ENCODE measurements at regions not wholly inside any gene's neighbourhood (a gene's known extent, or its start where the extent isn't known, plus 50 kb on each side); places are given as distances from the start of the nearest gene placed in this dataset.

DNA sequence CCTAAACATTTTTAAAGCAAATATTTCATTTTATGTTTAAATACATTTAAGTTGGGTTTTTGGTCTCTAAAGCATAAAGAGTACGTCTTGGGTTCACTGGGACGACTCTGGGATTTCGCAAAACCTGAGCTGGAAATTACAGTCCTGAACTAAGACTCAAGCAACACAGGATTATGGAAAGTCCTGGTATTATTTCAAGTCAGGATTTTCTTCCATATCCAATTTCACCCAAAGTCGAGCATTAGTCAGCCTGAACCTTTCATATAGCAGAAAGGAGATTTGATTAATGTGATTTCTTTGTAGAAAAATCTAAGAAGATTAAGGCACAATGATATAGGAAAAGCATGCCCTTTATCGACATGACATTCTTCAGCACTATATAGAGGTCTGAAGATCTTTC, 100.0 kb downstream of the MTERF1 start:
- TF ChIP-seq, protein P1, sequence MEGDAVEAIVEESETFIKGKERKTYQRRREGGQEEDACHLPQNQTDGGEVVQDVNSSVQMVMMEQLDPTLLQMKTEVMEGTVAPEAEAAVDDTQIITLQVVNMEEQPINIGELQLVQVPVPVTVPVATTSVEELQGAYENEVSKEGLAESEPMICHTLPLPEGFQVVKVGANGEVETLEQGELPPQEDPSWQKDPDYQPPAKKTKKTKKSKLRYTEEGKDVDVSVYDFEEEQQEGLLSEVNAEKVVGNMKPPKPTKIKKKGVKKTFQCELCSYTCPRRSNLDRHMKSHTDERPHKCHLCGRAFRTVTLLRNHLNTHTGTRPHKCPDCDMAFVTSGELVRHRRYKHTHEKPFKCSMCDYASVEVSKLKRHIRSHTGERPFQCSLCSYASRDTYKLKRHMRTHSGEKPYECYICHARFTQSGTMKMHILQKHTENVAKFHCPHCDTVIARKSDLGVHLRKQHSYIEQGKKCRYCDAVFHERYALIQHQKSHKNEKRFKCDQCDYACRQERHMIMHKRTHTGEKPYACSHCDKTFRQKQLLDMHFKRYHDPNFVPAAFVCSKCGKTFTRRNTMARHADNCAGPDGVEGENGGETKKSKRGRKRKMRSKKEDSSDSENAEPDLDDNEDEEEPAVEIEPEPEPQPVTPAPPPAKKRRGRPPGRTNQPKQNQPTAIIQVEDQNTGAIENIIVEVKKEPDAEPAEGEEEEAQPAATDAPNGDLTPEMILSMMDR (IDR thresholded peaks at IDR 0.05): no peak
- TF ChIP-seq, protein P2, sequence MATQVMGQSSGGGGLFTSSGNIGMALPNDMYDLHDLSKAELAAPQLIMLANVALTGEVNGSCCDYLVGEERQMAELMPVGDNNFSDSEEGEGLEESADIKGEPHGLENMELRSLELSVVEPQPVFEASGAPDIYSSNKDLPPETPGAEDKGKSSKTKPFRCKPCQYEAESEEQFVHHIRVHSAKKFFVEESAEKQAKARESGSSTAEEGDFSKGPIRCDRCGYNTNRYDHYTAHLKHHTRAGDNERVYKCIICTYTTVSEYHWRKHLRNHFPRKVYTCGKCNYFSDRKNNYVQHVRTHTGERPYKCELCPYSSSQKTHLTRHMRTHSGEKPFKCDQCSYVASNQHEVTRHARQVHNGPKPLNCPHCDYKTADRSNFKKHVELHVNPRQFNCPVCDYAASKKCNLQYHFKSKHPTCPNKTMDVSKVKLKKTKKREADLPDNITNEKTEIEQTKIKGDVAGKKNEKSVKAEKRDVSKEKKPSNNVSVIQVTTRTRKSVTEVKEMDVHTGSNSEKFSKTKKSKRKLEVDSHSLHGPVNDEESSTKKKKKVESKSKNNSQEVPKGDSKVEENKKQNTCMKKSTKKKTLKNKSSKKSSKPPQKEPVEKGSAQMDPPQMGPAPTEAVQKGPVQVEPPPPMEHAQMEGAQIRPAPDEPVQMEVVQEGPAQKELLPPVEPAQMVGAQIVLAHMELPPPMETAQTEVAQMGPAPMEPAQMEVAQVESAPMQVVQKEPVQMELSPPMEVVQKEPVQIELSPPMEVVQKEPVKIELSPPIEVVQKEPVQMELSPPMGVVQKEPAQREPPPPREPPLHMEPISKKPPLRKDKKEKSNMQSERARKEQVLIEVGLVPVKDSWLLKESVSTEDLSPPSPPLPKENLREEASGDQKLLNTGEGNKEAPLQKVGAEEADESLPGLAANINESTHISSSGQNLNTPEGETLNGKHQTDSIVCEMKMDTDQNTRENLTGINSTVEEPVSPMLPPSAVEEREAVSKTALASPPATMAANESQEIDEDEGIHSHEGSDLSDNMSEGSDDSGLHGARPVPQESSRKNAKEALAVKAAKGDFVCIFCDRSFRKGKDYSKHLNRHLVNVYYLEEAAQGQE (IDR thresholded peaks at IDR 0.05; ENCODE audit: insufficient read depth in 1 of 2, low read depth in 2 of 2, low read length in 1 of 2): no peak
- no peak for TF ChIP-seq SIN3A (IDR thresholded peaks at IDR 0.05; ENCODE audit: borderline replicate concordance, insufficient read depth, low read depth, low read length)

All from Panc1 (cell line).